NCI-H187 (cell line): ENCODE measurements at regions not wholly inside any gene's neighbourhood (a gene's known extent, or its start where the extent isn't known, plus 50 kb on each side); places are given as distances from the start of the nearest gene placed in this dataset.

Experiments
- DNase-seq, 2 experiments: peaks; one replicate each; lab custom pipeline; 2025; lab: John Stamatoyannopoulos, UW

DNA sequence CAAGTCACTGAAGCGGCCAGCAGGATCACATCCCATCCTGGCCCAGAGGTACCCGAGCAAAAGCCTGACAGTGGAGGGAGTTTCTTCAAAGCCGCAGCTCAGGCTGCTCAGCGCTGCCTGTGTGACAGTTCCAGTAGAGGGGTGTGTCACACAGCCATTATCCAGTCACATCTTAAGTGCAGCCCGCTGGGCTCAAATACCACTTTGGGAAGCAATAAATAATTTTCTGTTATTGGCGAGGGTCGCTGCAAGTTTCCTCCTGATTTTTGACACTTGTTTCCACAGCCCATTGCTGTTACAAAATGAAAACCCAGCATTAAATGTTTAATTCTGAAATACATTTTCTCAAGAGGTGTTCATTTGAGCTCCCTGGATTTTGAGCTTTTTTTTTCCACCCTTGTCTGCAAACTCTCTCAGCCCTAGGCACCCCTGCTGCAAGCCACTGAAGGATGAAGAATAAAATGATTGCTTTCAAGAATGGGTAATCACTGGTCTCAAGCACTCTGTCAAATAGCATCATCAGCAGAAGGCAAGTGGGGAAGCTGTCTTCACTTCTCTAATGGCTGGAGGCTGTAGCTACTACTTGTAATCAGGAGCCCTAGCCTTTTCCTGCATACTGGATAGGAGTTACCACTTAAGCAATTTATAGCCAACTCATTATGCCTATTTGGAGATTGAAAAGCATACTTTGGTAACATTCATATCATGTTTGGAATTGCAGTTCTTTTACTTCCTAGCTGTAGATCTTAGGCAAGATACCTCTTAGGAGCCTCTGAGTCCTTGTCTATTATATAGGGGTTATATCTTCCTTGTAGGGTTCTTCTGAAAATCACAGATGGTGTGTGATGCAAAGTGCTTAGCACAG lies 373.7 kb downstream of the METTL15 start:
- no peak for DNase-seq

DNA sequence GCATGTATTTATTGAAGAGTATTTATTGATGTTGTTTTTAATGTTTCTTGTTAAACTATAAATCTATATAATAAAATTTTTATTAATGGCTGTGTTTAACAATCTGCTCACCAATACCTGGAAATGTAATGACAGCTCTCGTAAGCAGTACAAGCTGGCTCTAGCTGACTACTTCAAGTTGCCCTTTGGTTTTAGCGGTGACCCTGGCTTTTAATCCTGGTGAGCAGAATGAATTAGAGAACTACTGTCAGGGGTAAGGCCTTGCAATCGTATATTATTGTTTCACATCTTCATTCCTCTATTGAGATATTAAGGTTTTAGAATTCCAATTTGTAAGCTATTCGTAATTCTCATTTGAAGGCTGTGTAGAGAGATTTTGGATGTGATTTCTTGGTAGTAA lies 372.2 kb downstream of the METTL15 start:
- DNase-seq, result no peak

DNA sequence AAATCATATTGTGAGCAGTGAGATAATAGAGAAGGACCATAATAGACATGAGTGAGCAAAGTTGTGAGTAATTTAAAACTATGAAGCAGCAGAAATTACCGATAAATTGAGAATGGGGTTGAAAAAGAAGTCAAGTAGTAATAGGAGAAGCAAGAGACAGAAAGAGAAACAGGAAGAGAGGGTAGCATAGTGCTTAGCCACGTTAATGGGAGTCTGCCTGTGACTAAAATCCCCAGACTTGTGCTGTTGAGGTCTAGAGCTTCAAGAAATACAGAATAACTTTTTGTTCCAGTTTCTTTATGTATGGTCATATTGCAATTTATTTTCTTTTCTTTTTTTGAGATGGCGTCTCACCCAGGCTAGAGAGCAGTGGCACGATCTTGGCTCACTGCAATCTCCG lies 368.7 kb downstream of the METTL15 start:
- DNase-seq, result no peak

DNA sequence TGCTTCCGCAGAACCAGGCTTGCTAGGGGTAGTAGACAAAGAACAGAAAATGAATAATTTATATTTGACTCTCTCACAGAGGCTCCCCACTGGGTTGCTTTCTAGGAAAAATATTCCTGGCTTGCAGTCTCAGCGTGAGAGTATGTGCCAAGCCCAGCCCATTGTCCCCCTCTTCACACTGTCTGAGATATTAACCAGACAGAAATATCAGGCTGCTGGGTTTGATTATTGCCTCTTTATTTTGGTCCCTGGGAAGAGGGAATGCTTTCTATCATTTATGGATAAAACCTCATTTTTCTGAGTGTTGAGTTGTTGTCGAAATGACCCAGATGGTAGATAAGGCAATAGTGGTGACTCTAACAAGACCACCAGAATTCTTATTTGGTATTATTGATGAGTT lies 367.9 kb downstream of the METTL15 start:
- no peak for DNase-seq

DNA sequence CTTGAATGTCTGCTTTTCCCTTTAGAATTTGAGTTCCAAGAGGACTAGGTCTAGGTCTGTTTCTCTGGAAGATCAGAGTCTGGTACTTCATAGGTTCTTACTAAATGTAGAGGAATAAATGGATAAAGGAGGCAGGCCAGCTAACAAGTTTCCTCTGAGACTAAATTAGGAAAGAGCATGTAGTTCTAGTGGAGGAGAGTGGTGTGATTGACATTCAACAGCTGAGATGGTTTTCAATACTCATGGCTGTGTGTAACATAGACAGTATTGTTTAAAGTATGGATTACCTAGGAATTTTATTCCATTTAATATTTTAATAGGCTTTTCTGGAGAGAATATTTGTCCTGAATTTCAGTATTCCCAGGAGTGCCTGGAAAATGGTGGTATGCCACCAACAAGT lies 364.7 kb downstream of the METTL15 start:
- DNase-seq, result no peak

DNA sequence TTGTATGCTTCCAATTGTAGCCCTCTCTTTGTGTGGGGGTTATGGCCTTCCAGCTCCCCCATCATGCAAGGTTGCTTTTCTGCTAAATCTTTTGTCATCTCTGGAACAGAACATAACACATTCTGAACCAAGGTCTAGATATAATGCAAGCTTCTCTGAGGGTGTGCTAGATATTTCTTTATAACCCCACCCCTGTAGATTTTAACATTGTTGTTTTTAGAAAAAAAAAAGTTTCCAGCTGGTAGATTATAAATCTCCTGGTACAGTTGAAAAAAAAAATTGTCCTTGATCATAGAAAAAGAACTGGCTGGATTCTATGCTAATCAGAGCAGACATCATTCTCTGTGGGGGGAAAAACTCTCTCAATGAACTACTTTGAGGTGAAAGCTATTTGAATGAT lies 363.3 kb downstream of the METTL15 start:
- DNase-seq, result no peak

DNA sequence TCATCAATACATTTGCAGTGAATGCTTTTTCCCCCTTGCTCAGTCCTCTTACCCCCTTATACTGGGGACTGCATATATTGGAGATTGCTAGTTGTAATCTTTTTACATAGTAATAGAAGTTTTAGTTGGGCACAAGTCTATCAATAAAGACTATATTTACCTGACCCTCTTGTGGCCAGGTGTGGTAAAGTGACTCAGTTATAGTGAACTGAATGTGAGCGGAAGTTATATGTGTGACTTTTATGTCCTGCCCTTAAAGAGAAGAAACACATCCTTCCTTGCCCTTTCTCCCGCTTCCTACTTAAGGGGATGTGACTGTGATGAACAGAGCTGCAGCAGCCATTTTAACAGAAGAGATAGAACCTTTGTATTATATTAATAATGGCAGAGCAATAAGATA lies 362.0 kb downstream of the METTL15 start:
- no peak for DNase-seq

DNA sequence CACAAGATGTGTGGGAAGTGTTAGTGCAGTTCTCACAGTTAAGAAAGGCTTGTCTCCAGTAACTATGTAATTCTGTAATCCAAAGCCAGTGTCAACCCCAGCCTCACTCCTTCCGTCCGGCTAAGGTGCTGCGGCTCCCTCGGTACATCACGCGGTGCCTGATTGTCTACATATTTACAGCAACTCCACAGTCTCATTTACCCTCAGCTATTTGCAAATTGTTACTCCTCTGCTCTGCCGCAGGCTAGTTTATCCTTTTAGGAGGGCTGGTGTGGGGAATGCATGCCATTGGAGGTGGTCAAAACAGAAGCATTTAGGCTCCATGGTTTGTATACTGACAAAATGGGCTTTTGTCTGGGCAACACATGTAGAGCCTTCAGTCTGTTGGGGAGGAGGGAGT lies 358.3 kb downstream of the METTL15 start:
- no peak for DNase-seq

DNA sequence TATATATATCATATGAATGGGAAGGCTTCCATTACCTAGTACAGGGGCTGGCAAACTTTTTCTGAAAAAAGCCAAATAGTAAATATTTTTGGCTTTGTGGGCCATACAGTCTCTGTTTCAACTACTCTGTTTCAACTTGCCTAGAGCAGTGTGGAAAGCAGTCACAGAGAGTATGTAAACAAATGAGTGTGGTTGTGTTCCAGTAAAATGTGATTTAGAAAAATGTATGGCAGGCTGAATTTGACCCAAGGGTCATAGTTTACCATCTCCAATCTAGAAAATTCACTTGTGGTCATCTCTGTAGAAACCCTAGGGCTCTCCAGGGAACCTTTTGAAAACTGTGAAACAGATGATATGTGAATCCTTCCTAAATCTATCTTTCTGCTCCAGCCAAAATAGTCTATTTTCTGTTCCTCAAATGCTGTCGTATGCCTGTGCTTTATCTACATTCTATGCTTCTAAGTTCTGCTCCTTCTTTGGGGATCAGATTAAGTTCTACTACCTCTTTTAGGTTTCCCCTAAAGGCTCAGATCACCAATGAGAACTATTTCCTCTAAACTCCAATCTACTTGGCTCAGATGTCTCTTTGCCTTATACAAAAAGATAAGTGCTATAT lies 356.2 kb downstream of the METTL15 start:
- DNase-seq, result no peak

DNA sequence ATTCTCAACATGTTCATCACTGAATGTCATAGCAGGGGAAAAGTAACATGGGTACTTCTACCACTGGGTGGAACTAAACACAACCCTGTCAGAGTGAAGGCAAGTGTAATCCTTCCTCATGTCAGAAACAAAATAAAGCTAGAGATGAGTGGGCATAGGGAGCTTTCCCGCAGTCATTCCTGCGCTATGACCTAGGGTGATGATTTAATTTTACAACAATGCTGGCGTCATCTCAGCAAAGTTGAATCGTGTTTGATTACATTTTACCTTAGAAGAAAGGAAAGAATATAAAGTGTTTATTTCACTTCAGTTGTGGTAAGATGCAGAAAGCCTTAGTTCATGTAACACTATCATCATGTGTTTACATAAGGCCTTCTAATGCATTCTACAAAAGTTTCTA lies 355.6 kb downstream of the METTL15 start:
- DNase-seq, result no peak

DNA sequence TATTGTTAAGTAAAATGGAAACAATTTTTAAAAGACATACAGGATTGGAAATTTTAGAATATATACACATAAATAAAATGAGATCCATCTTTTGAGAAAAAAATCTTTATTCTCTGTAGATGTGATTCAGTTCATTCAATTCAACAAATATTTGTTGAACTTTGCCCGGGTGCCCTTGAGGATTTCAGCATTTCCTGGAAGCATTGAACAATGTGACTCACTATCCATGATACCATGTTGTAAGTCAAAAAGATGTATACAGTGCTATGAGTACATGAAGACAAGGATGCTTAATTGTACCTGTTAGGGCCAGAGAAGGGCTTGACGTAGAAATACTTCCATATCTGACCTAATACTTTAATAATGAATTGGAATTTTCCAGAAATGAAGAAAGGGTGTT lies 353.7 kb downstream of the METTL15 start:
- DNase-seq, result no peak

DNA sequence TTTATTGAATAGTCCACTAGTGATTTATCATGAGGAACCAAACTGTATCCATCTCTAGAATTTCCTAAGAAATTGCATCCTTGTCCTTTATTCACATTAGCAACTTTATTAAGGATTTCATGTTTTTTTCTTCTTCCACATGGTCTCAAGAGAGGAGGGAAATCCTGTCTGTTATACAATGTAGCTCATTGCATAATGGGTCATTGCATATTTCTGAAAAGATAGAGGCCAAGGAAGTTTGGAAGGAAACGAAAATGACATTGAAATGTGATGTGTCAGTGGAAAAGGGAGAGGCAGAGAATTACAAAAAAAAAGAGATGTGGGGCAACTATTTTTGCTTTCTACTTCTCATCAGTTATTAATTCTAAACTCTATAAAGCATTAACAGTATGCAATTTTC lies 353.1 kb downstream of the METTL15 start:
- DNase-seq, result no peak

DNA sequence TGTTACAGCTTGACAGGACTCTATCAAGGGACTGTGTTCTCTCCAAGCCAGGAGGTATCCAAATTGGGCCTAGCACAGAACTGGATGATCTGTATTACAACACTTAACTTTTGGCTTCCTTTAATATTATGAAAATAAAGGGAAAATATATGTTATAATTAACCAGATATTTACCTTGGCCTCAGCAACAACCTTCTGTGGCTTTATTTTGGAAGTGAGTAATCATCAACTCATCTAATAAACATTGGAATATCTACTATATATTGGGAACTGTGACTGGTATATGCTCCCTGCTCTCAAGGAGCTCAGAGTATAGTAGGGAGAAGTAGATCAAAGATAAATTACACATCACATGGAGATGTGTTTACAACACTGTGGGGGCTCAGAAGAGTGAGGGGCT lies 352.2 kb downstream of the METTL15 start:
- no peak for DNase-seq

DNA sequence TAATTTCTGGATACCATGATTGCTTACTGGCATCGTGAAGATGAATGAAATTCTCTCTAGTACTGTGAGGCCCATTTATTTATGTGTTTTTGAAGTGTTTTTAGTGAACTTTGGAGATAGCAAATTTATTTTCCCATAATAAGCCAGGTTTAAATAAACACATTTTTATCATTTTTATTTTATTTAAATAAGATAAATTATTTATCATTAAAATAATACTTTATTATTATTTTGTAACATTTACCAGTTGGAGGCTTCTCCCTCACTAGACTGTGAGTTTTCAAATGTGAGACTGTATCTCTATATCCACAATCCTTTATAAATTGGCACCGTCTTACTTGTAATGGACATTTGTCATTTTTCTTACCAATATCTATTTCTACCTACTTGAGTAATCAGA lies 351.7 kb downstream of the METTL15 start:
- DNase-seq, result no peak

DNA sequence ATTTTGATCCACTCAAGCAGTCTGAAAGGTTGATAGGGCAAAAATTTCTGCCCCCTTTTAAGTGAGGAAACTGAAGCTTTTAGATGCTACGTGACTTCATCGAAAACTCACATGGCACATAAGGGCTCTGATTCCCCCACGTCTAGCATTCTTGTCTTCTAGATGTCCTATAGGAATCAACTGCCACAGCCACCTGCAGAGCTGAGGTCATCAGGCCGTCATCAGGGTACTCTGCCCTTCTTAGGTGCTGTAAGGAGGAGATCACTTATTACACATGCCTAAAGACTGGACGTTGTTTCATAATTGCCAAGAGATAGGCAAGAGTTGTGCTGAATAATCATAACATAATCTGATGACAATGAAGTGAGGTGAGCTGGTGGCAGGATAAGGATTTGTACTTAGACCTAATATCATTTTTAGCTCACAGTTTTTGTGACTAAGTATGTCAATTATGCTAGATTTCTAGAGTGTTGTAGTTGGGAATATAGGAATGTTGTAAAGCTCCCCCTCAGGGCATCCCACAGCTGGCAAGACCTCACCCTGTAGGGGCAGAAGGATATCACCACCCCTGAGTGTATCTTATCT lies 349.4 kb downstream of the METTL15 start:
- no peak for DNase-seq

DNA sequence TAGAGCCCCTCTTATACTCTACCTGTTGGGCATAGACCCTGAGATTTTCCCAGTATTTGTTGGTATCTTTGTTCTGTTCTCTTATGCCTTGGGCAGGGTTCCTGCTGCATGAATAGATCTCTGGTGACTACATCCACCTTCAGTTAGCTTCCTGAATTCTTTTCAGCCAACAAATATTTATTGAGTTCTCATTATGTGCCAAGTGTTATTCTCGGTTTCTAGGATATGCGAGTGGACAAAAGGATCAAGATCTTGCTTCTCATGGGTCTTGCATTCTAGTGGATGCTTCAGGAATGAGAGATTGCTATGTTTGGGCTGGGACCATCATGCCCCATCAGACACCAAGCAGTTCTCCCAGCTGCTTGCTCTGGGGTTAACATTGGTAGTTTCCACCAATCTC lies 340.0 kb downstream of the METTL15 start:
- DNase-seq, result no peak

DNA sequence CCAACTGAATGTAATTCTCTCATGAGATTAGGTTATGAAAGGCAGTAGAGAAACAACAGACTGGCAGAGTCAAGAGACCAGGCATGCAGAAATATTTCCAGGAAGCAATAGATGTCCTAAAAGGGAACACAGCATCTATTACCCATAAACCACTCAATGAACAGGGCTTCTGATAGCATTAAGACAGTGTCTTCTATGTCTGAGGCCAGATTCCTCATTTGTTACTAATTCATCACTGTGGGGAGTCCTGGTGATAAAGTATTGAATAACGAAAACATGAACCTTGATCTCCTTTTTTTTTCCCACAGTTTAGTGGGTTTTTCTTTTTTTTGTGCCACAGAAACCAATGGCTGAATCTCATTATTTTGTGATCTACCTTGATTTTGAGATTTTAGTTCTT lies 339.0 kb downstream of the METTL15 start:
- no peak for DNase-seq

DNA sequence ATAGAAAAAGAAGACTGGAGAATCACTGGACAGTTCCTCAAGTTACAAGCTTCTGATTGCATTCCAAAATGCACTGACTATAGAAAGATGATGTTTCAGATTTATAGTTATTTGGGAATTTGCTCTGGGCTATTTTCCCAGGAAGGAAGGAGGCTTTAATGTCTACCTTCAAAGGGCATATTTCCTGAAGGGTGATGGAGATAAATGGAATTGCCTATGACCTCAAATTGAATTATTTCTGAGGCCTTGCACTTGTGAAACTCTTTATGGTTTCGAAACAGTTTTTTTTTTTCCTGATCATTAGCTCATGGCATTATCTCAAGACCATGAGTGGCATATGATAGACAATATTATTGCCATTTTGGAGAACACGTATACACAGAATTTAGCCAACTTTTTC lies 333.9 kb downstream of the METTL15 start:
- no peak for DNase-seq

DNA sequence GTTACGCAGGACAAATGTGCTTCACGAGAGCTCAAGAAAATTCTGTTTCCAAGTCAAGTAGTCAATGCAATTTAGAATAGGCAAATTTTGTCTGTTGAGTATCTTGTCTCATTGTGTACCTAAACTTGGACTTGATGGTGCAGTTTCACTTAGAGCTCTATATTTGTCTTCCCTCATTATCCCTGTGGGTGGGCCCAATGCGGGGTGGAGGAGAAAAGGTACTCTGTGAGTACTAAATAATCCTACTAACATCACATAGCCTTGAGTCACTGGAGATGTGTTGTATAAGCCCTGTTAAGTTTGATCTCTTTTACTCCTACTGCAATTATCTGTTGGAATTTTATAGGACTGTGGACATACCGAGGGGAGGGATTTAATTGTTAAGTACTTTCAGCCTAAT lies 331.2 kb downstream of the METTL15 start:
- no peak for DNase-seq

DNA sequence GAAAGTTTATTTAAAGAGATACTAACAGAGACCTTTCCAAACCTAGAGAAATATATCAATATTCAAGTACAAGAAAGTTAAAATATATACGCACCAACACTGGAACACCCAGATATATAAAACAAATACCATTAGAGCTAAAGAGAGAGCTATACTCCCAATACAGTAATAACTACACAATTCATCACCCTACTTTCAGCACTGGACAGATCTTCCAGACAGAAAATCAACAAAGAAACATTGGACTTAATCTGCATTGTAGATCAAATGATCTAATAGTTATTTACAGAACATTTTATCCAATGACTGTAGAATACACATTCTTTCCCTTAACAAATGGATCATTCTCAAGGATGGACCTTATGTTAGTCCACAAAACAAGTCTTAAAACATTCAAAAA lies 311.9 kb downstream of the METTL15 start:
- DNase-seq, result no peak

DNA sequence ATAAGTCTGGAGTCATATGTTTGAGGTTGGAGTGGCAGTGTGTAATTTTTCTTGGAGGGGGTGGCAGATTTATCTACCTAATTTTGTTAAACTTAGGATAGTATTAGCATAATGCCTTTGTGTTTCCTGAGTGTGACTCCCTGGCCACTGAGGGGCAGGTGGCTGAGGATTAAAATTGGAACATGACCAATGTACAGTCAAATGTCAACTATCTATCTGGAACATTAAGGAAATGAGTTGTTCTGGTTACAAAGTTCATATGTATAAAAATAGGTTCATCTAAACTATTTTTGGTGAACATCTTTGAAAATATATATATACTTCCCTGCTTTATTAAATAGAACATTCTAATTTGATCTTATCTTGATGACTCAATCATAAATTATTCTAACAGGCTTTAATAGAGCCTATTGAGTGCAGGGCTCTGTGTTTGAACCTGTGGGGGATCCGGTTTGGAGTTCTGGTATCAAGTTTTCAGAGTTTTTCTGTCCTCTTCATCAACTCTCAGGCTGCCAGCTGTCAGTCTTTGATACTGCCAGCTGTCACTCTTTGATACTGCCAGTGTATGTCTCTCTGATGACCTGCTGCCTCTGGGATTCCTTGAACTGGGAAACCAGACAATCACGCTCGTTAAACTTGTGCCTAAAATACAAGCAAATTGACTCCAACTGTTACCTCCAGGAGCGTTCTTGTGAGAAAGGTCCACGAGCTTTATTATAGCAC lies 309.6 kb downstream of the METTL15 start:
- no peak for DNase-seq

DNA sequence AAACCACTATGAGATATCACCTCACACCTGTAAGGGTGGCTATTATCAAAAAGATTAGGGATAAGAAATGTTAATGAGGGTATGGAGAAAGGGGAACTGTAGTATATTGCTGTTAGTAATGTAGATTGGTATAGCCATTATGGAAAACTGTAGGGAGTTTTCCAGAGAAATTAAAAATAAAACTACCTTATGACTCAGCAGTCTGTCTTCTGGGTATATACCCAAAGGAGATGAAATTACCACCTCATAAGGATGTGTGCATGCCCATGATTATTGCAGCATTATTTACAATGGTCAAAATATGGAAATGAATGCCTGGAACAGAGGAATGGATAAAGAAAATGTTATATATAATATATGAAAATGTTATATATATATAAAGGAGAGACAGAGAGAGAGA lies 303.8 kb downstream of the METTL15 start:
- DNase-seq, result no peak

DNA sequence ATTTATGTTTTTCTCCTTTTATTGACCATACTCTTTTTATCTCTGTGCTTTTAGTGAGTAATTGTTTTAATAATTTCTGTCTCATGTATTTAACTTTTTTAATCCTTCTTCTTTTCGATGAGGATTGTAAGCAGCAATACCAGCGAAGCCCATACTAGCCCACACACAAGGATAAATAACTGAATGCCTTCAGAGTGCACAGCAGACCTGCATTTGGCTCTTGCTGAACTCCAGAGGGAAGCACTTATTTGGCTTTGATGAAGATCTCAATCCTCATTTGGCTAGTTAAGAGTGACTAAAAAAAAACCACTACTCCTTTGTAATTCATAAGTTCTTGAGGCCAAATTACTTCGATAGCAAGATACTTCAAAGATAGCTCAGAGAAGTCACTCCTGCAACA lies 293.3 kb downstream of the METTL15 start:
- no peak for DNase-seq
